ENCODE measurements at regions not wholly inside any gene's neighbourhood (a gene's known extent, or its start where the extent isn't known, plus 50 kb on each side); places are given as distances from the start of the nearest gene placed in this dataset.

DNA sequence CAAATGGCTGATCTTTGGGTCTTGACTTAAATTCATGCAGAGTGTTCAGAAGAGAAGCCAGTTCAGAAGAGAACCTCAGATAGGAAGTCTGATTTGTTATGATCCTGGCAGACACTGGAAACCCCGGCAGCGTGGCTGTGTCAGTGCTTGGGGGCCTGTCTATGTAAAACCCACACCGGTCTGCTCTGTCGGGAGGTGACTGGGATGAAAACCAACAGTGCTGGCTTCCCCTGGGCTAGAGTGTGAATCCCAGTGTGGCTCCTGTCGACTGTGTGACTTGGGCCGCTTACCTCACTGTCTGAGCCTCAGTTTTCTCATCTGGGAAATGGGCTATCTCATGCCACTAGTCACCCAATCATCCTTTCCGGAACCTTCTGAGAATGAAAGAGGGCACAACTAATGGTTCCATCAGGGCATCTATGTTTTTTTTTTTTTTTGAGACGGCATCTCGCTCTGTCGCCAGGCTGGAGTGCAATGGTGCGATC lies 92.4 kb downstream of the FOXL1 start:
- TF ChIP-seq, protein P1, sequence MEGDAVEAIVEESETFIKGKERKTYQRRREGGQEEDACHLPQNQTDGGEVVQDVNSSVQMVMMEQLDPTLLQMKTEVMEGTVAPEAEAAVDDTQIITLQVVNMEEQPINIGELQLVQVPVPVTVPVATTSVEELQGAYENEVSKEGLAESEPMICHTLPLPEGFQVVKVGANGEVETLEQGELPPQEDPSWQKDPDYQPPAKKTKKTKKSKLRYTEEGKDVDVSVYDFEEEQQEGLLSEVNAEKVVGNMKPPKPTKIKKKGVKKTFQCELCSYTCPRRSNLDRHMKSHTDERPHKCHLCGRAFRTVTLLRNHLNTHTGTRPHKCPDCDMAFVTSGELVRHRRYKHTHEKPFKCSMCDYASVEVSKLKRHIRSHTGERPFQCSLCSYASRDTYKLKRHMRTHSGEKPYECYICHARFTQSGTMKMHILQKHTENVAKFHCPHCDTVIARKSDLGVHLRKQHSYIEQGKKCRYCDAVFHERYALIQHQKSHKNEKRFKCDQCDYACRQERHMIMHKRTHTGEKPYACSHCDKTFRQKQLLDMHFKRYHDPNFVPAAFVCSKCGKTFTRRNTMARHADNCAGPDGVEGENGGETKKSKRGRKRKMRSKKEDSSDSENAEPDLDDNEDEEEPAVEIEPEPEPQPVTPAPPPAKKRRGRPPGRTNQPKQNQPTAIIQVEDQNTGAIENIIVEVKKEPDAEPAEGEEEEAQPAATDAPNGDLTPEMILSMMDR (IDR thresholded peaks at IDR 0.05) = no peak
- no peak for TF ChIP-seq POLR2A (IDR thresholded peaks at IDR 0.05)

All from ovary (tissue), 3 donors.